HG03378 (cell line): ENCODE measurements at regions not wholly inside any gene's neighbourhood (a gene's known extent, or its start where the extent isn't known, plus 50 kb on each side); places are given as distances from the start of the nearest gene placed in this dataset.

Experiments used
- ATAC-seq: cut with Tn5 transposase; IDR thresholded peaks from one replicate; pipeline ENCODE4 v1.9.1; 2021; ENCODE audit warnings: mild to moderate bottlenecking, moderate library complexity; ENCODE audit not compliant: unreplicated experiment

DNA sequence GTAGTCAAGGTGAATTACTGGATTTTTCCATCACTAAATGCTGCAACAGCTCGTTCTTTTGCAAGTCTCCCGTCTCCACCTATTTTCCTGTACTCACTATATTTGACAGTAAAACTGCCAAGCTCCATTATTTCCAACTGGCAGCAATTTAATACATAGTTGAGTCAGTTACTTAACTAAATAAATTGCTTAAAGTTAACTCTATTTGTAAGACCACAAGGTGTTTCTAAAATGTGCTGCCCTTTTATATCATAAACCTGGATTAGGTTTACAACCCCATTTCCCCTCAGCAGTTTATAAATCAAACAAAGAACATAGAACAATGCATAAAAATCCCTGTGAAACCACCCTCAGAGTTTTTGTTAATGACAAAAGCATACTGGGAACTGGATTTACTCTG lies 211.4 kb upstream of the DPH6 start:
- ATAC-seq, result no peak

- ATAC-seq, result no peak
Observed at GRCh38 chr15:35757765-35758164, 211.8 kb upstream of the DPH6 start.

- no peak for ATAC-seq
Observed at GRCh38 chr15:35764661-35765519, 218.9 kb upstream of the DPH6 start.

- ATAC-seq, result no peak
Observed at GRCh38 chr15:35768949-35769348, 223.0 kb upstream of the DPH6 start.

- ATAC-seq, result no peak
Observed at GRCh38 chr15:35769656-35770055, 223.7 kb upstream of the DPH6 start.

GRCh38 chr15:35771746-35772442 lies 225.9 kb upstream of the DPH6 start:
- no peak for ATAC-seq

- ATAC-seq, result no peak
Observed at GRCh38 chr15:35774653-35775052, 228.7 kb upstream of the DPH6 start.

DNA sequence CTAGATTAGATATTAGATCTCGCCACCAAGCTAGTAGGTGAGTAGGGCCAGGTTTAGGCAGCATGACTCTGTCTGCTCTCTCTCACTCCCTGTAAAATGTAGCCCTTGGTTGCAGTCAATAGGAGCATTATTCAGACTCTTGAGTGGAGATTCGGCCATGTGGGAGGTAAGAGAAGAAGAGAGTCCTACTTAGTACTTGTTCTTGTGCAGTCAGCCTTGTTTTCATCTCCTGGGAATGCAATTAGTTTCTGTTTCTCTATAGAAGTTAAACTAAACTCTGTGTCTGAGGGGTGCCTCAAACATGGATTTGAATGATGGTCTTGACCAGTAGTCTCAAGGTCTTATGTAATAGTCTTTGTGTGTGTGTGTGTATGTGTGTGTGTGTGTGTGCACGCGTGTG lies 229.5 kb upstream of the DPH6 start:
- ATAC-seq, result no peak

- no peak for ATAC-seq
Observed at GRCh38 chr15:35777061-35777460, 231.1 kb upstream of the DPH6 start.

GRCh38 chr15:35783203-35783602 lies 237.2 kb upstream of the DPH6 start:
- ATAC-seq, result no peak

DNA sequence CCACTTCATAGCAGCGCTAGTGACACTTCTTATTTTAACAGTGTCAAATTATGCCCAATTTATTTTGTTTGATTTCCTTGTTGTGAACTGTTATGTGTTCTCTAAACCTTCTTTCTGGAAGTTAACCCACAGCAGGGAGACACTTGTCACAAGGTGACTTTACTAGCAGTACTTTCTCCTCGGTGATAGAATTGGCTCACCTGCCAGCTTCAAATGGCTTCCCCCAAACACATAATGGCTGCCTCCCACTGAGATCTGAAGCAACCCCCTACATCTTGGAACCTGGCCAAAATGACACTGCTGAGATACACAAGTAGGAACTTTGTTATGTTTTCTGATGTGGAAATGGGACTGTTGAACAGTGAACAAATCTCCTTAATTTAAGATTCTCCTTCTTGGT lies 238.8 kb upstream of the DPH6 start:
- ATAC-seq, result no peak

DNA sequence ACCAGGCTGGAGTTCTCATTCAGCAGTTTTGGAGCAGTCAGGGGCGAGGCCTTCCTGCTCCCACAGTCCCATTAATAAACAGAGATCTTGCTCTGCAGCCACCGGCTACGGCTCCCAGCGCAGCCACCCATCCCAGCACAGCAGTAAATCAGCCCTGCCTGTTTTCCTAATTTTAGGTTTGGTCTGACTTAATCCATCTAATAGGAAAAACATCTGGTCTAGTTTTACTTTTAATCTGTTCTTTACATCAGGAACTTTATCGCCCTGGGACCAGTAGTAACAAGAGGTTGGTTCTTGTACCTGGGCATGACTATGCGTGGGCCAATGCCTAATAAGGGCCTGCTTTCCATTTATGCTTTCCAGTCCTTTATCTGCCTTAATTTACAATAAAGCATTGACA lies 264.0 kb upstream of the DPH6 start:
- no peak for ATAC-seq

DNA sequence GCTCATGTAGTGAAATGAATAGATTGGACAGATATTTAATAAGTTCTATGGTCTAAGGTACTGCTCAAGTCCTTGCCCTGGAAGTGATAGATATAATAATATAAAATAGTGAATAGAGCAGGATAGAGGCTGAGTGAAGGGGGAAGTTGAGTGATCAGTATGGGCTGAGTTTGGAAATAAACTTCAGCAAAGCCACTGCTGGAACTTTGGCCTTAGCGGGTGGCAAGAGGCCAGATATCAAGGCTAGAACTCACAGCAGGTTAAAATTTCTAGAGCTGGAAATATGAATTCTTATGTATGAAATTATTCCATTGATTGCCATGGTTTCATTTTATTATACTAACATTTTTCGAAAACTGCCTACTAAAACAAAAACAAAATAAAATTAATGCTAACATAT lies 267.6 kb upstream of the DPH6 start:
- ATAC-seq, result no peak

- no peak for ATAC-seq
Observed at GRCh38 chr15:35818846-35819245, 272.9 kb upstream of the DPH6 start.

DNA sequence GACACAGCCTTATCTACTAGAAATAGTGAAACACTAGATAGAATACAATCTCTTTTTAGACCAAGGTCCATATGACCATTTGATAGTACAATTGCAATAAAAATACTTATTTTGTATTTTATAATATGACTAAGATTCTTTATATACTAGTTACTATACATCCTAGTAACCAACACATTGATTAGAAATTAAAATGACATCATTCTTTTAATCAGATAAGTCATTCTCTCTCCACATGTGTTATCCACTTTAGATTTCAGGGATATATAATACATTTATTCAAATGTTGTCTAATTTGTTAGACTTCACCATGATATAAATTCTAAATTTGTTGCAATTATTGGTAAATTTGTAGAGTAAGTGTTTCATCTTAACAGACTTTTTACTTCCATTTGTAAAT lies 276.2 kb upstream of the DPH6 start:
- no peak for ATAC-seq

GRCh38 chr15:35827141-35827540 lies 281.2 kb upstream of the DPH6 start:
- no peak for ATAC-seq

DNA sequence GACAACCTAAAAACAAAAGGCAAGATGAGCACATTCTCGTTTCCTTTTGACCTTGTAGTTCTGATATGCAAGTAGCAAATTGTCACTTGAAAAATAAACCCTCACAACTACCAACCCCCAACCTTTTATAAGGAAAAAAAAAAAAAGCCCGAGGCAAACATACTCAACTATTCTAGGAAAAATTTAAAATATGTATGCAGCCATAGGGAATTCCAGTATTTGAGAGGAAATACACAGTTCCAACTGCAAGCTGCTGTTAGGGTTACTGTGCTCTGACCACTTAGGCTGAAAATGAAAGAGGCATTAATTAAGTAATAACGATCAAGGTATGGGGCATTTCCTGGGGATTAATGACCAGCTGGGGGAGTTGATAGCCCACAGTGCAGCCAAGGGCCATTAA lies 281.9 kb upstream of the DPH6 start:
- no peak for ATAC-seq

DNA sequence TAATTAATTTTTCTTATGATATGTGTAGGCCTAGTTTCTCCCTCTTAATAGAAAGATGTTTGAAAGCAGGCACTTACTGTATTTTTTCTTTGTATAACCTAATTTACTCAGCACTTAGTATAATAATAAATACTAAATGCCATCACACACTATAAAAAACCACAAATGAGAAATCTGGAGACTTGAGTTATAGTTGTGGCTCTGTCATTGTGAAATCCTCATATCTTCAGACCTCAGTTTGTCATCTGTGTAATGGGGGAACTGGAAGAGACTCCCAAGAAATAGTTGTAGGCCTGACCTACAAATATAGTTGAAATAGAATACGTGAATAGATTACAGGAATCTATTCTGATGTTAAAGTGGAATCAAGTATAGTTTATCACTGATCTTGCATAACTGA lies 287.6 kb upstream of the DPH6 start:
- no peak for ATAC-seq

DNA sequence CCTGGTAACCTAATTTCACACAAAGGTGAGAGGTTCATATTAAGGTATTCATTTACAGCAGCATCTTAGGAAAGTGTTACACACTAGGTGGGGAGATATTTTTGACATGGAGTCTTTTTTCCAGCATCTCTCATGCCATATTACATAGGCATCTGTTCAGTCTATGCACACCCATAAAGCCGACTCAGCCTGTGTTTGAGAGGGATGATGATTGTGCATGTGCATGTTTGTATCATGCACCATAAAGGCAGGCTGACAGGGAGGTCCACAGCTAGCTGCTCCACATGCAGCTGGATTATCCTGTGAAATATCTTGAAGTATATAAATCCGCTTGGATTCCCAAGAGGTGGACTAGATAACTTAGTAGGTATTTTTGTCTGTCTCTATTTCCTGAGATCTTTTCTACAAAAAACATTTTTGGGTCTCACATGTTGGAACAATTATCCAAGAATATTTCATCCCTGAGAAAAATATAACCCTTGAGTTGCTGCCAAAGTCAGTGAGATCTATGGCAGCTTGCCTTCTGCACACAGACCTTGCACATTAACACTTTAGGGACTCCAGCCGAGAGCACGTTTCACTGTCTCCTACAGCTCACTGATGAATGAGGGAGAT lies 288.4 kb upstream of the DPH6 start:
- no peak for ATAC-seq

- ATAC-seq, result no peak
Observed at GRCh38 chr15:35834866-35835265, 288.9 kb upstream of the DPH6 start.

DNA sequence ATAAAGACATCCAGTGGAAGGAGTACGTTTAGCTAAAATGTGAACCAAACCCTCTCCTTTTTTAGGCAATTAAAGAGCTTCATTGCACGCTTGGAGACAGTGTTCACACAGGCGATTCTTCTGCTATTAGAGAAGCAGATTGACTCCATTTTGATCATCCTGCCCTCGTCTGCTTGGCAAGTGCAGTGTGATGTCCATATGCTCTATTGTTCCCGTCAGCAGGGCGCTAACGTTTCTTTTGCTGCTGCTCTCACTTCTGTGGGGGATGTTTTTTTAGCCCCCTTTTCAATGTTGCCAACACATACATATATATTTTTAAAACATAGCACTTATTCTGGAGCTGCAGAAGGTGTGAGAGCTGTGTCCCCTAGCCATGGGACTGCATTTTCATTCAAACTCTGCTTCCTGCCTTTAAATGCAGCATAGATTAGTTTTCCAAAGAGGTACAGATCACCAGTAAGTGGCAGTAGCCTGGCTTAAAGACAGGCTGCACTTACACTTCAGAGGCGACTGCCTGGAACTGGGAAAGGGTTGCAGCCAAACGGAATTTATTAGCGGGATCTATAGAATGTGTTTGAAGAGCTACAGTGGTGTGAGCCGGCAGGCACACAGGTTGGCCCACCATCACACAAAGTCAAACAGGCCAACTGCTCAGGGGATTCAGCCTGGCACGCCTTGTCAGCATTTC lies 292.6 kb upstream of the DPH6 start:
- no peak for ATAC-seq
